ENCODE measurements at regions not wholly inside any gene's neighbourhood (a gene's known extent, or its start where the extent isn't known, plus 50 kb on each side); places are given as distances from the start of the nearest gene placed in this dataset.
"Not testable (repeated sequence)": the region's sequence is repeated elsewhere in the genome, so short reads cannot be mapped to it uniquely, and the experiment has no call there.

GRCh38 chr5:98333921-98334320 is 439.5 kb upstream of the RGMB start:
- ChIA-PET CTCF (no interaction called here), POLR2A (no interaction called here)
- no peaks in the 10 kb centered on the region for H3K36me3 Mint-ChIP-seq (ENCODE audit: insufficient read depth, unreplicated experiment)
- no TSS peak for BruUV-seq (replicated peaks)
- DNase-seq (ENCODE audit: unreplicated experiment) = no peak
- H3K27ac Mint-ChIP-seq (ENCODE audit: low read depth, unreplicated experiment) = no peak overlapping the region
- H3K27me3 Mint-ChIP-seq (ENCODE audit: insufficient read depth, unreplicated experiment) = no peaks in the 10 kb centered on the region
- no peak overlapping the region for H3K4me3 Mint-ChIP-seq (ENCODE audit: unreplicated experiment)
- TF ChIP-seq CTCF (IDR thresholded peaks at IDR 0.05; ENCODE audit: unreplicated experiment) = no peak
- H3K9me3 Mint-ChIP-seq (ENCODE audit: unreplicated experiment) = peaks cover 8% of the 10 kb centered on the region
- intact Hi-C loops (cut with micrococcal nuclease) = no loop called here
- H3K4me1 Mint-ChIP-seq (ENCODE audit: insufficient read depth, unreplicated experiment) = no peaks in the 10 kb centered on the region

- POLR2A ChIA-PET = interaction anchor here (1.3 kb wide), 1 partner anchor 236 kb away, joined by 4 read pairs; no protein-coding TSS in a partner anchor
- intact Hi-C loops (cut with micrococcal nuclease) = no loop called here
- H3K9me3 Mint-ChIP-seq (ENCODE audit: unreplicated experiment) = peaks cover 8% of the 10 kb centered on the region
Measured at GRCh38 chr5:98334946-98335345, 438.5 kb upstream of the RGMB start.

GRCh38 chr5:98339141-98339848 is 434.2 kb upstream of the RGMB start:
- no peak for DNase-seq (ENCODE audit: unreplicated experiment)
- no peak overlapping the region for H3K27ac Mint-ChIP-seq (ENCODE audit: low read depth, unreplicated experiment)
- no peaks in the 10 kb centered on the region for H3K9me3 Mint-ChIP-seq (ENCODE audit: unreplicated experiment)
- ChIA-PET POLR2A (no interaction called here), CTCF (interaction anchor here (1.0 kb wide), 1 partner anchor 453 kb away, joined by 3 read pairs; no protein-coding TSS in a partner anchor)
- no peaks in the 10 kb centered on the region for H3K4me1 Mint-ChIP-seq (ENCODE audit: insufficient read depth, unreplicated experiment)
- BruUV-seq (replicated peaks) = no TSS peak
- H3K27me3 Mint-ChIP-seq (ENCODE audit: insufficient read depth, unreplicated experiment) = no peaks in the 10 kb centered on the region
- H3K36me3 Mint-ChIP-seq (ENCODE audit: insufficient read depth, unreplicated experiment) = no peaks in the 10 kb centered on the region
- intact Hi-C loops (cut with micrococcal nuclease) = no loop called here
- no peak for TF ChIP-seq CTCF (IDR thresholded peaks at IDR 0.05; ENCODE audit: unreplicated experiment)
- H3K4me3 Mint-ChIP-seq (ENCODE audit: unreplicated experiment) = no peak overlapping the region

More at GRCh38 chr5:98334946-98335345, 438.5 kb upstream of the RGMB start:
- no peak overlapping the region for H3K4me3 Mint-ChIP-seq (ENCODE audit: unreplicated experiment)
- H3K4me1 Mint-ChIP-seq (ENCODE audit: insufficient read depth, unreplicated experiment) = no peaks in the 10 kb centered on the region
- CTCF ChIA-PET = interaction anchor here (1.1 kb wide), 1 partner anchor 17 kb away, joined by 3 read pairs; no protein-coding TSS in a partner anchor
- H3K27ac Mint-ChIP-seq (ENCODE audit: low read depth, unreplicated experiment) = no peak overlapping the region
- no peak for TF ChIP-seq CTCF (IDR thresholded peaks at IDR 0.05; ENCODE audit: unreplicated experiment)
- BruUV-seq (replicated peaks) = no TSS peak
- no peaks in the 10 kb centered on the region for H3K27me3 Mint-ChIP-seq (ENCODE audit: insufficient read depth, unreplicated experiment)
- no peak for DNase-seq (ENCODE audit: unreplicated experiment)
- no peaks in the 10 kb centered on the region for H3K36me3 Mint-ChIP-seq (ENCODE audit: insufficient read depth, unreplicated experiment)

GRCh38 chr5:98341038-98342032 is 432.1 kb upstream of the RGMB start:
- ChIA-PET CTCF (interaction anchor here (0.6 kb wide), 1 partner anchor 424 kb away, joined by 3 read pairs; no protein-coding TSS in a partner anchor), POLR2A (interaction anchor here (0.6 to 0.9 kb wide), 2 partner anchors 15 to 221 kb away, joined by 3 read pairs; no protein-coding TSS in a partner anchor)
- Mint-ChIP-seq H3K9me3 (ENCODE audit: unreplicated experiment) (peaks cover 7% of the 10 kb centered on the region), H3K36me3 (ENCODE audit: insufficient read depth, unreplicated experiment) (no peaks in the 10 kb centered on the region), H3K4me3 (ENCODE audit: unreplicated experiment) (no peak overlapping the region), H3K27ac (ENCODE audit: low read depth, unreplicated experiment) (no peak overlapping the region), H3K4me1 (ENCODE audit: insufficient read depth, unreplicated experiment) (no peaks in the 10 kb centered on the region), H3K27me3 (ENCODE audit: insufficient read depth, unreplicated experiment) (no peaks in the 10 kb centered on the region)
- intact Hi-C loops (cut with micrococcal nuclease) = no loop called here
- no peak for TF ChIP-seq CTCF (IDR thresholded peaks at IDR 0.05; ENCODE audit: unreplicated experiment)
- no peak for DNase-seq (ENCODE audit: unreplicated experiment)
- no TSS peak for BruUV-seq (replicated peaks)

GRCh38 chr5:98342958-98343660 is 430.4 kb upstream of the RGMB start:
- BruUV-seq (replicated peaks); H3K4me1 Mint-ChIP-seq (ENCODE audit: insufficient read depth, unreplicated experiment); H3K27me3 Mint-ChIP-seq (ENCODE audit: insufficient read depth, unreplicated experiment); CTCF ChIA-PET; H3K4me3 Mint-ChIP-seq (ENCODE audit: unreplicated experiment); POLR2A ChIA-PET; intact Hi-C loops (cut with micrococcal nuclease); H3K27ac Mint-ChIP-seq (ENCODE audit: low read depth, unreplicated experiment); H3K36me3 Mint-ChIP-seq (ENCODE audit: insufficient read depth, unreplicated experiment); H3K9me3 Mint-ChIP-seq (ENCODE audit: unreplicated experiment); DNase-seq (ENCODE audit: unreplicated experiment): not testable (repeated sequence)
